K562 (cell line): ENCODE measurements at regions not wholly inside any gene's neighbourhood (a gene's known extent, or its start where the extent isn't known, plus 50 kb on each side); places are given as distances from the start of the nearest gene placed in this dataset.

ENCODE experiments used
- ATAC-seq: fragments of 200-7000 bp; cut with Tn5 transposase; 3 replicates; pipeline ENCODE4 v1.9.1; 2020; ENCODE audit warnings: moderate library complexity
- BruUV-seq: library from RNA; stranded (reverse); fragments of 400-500 nt; replicated peaks from 2 replicates; lab custom pipeline; 2021; lab: Mats Ljungman, UMichigan
- CTCF ChIA-PET: fragments of 300-600 bp; formaldehyde crosslinking; extraction: SDS; loops from one replicate; lab custom pipeline; 2021; ENCODE audit warnings: low intra/inter-chr PET ratio; lab: Yijun Ruan, JAX
- POLR2A ChIA-PET: fragments of 300-600, 350-650 bp; sonication (Branson Sonifier 250); formaldehyde crosslinking; extraction: SDS; loops from one replicate; lab custom pipeline; 2021; ENCODE audit warnings: antibody characterized with exemption, inconsistent platforms; lab: Yijun Ruan, JAX
- DNase-seq, 4 experiments: peaks; one replicate each; pipeline versions ENCODE4 v3.0.0 to v3.0.0-alpha.2; 2011 to 2018; ENCODE audit warnings: low spot score in 3 of 4, mixed read lengths in 3 of 4; ENCODE audit errors: extremely low read depth in 1 of 4
- FAIRE-seq: peaks from 2 replicates; lab custom pipeline; 2011; peaks lifted over from hg19 to GRCh38; lab: Jason Lieb, UNC
- H2AFZ ChIP-seq: 2 replicates; pipeline ENCODE4 v1.6.0; 2011; ENCODE audit warnings: low read depth, low read length, control low read depth, inconsistent platforms
- H3K27ac ChIP-seq: fragments of 200-600 bp; 3 replicates; pipeline ENCODE4 v1.8.0; 2011; ENCODE audit warnings: low read depth, mild to moderate bottlenecking, control low read depth, inconsistent platforms, low read length, moderate library complexity, mixed read lengths; ENCODE audit errors: extremely low read depth
- H3K27me3 ChIP-seq, 2 experiments: fragments of 300-600 bp in 1 of 2; 2 replicates in 1 of 2; 3 replicates in 1 of 2; pipeline versions ENCODE4 v1.6.0 to v1.8.0; 2011; ENCODE audit warnings: inconsistent platforms in 2 of 2, low read length in 2 of 2, mild to moderate bottlenecking in 1 of 2, mixed read lengths in 1 of 2, moderate library complexity in 1 of 2; ENCODE audit not compliant: control insufficient read depth in 2 of 2, insufficient read depth in 2 of 2
- H3K36me3 ChIP-seq: fragments of 300-600 bp; 3 replicates; pipeline ENCODE4 v1.8.0; 2011; ENCODE audit warnings: mild to moderate bottlenecking, low read length, inconsistent platforms; ENCODE audit not compliant: control insufficient read depth, insufficient read depth
- H3K4me1 ChIP-seq, 2 experiments: fragments of 200-600 bp in 1 of 2; replicated peaks in 1 of 2; 2 replicates in 1 of 2; 3 replicates in 1 of 2; pipeline versions ENCODE4 v1.5.1 to v1.8.0; 2011; ENCODE audit warnings: inconsistent platforms in 2 of 2, low read length in 2 of 2, mild to moderate bottlenecking in 1 of 2, mixed read lengths in 1 of 2, moderate library complexity in 1 of 2; ENCODE audit not compliant: control insufficient read depth in 2 of 2, insufficient read depth in 2 of 2
- H3K4me2 ChIP-seq: 2 replicates; pipeline ENCODE4 v1.6.1; 2011; ENCODE audit warnings: low read length, control low read depth, inconsistent platforms, mixed read lengths; ENCODE audit not compliant: insufficient read depth
- H3K4me3 ChIP-seq: fragments of 200-600 bp; sonication (generic), shearing (Covaris generic); 2 replicates; pipeline ENCODE4 v1.5.1; 2016; ENCODE audit warnings: control low read depth, inconsistent platforms
- H3K79me2 ChIP-seq: fragments of 200-600 bp; 3 replicates; pipeline ENCODE4 v1.8.0; 2011; ENCODE audit warnings: low read length, inconsistent platforms; ENCODE audit not compliant: control insufficient read depth, insufficient read depth
- H3K9ac ChIP-seq, 2 experiments: 2 replicates each; pipeline versions ENCODE4 v1.6.0 to v1.6.1; 2011; ENCODE audit warnings: low read depth in 2 of 2, low read length in 2 of 2, control low read depth in 1 of 2, inconsistent platforms in 1 of 2, mild to moderate bottlenecking in 1 of 2, mixed read lengths in 1 of 2; ENCODE audit not compliant: insufficient read depth in 1 of 2
- H3K9me1 ChIP-seq: one replicate; pipeline ENCODE4 v1.6.0; 2011; ENCODE audit warnings: inconsistent platforms, mild to moderate bottlenecking, low read length, moderate library complexity; ENCODE audit not compliant: control insufficient read depth, insufficient read depth
- H3K9me3 ChIP-seq: replicated peaks from 2 replicates; pipeline ENCODE4 v1.5.1; 2011; ENCODE audit warnings: low read depth, low read length, inconsistent platforms; ENCODE audit not compliant: control insufficient read depth, insufficient read depth
- H4K20me1 ChIP-seq: replicated peaks from 2 replicates; pipeline ENCODE4 v1.6.1; 2011; ENCODE audit warnings: low read length, inconsistent platforms, mixed read lengths; ENCODE audit not compliant: control insufficient read depth, insufficient read depth
- ELF4 ChIP-seq: fragments of 450-650 bp; formaldehyde crosslinking; IDR thresholded peaks from 2 replicates; pipeline ENCODE4 v1.4.0; 2022; ENCODE audit warnings: missing genetic modification characterization
- NR1H2 ChIP-seq: sonication (generic); formaldehyde crosslinking; IDR thresholded peaks from 2 replicates; pipeline ENCODE4 v1.4.0; 2020; ENCODE audit warnings: mild to moderate bottlenecking, missing genetic modification reagents
- RFX1 ChIP-seq: fragments of 450-650 bp; IDR thresholded peaks from 2 replicates; pipeline ENCODE4 v1.6.1; 2016; ENCODE audit warnings: mild to moderate bottlenecking, moderate library complexity
- SRSF1 ChIP-seq: fragments of 200-400 bp; formaldehyde crosslinking; IDR thresholded peaks from 2 replicates; pipeline ENCODE4 v1.6.1; 2017; ENCODE audit warnings: mild to moderate bottlenecking, low read depth, low read length, moderate library complexity
- XRCC3 ChIP-seq: fragments of 450-650 bp; IDR thresholded peaks from 2 replicates; pipeline ENCODE4 v1.6.1; 2017; ENCODE audit warnings: mild to moderate bottlenecking, moderate library complexity
- ZNF197 ChIP-seq: fragments of 200-800 bp; sonication (Bioruptor generic); IDR thresholded peaks from 2 replicates; pipeline ENCODE4 v1.6.1; 2016; ENCODE audit warnings: low read depth, missing genetic modification characterization, missing compliant biosample characterization
- ZNF280A ChIP-seq: fragments of 450-650 bp; IDR thresholded peaks from 2 replicates; pipeline ENCODE4 v1.6.1; 2018; ENCODE audit warnings: mild to moderate bottlenecking, low read depth; ENCODE audit not compliant: partially characterized antibody
- ZNF696 ChIP-seq: fragments of 250-450 bp; sonication (Bioruptor Pico); conservative IDR thresholded peaks from 2 replicates; pipeline ENCODE4 v1.4.0; 2020; ENCODE audit warnings: mild to moderate bottlenecking, moderate library complexity
- WGBS: fragments of 100-300 bp; shearing (Covaris generic); methylation state at CpG from one replicate; pipeline ENCODE4 v1.1.6; 2016; ENCODE audit warnings: low coverage, mixed read lengths; ENCODE audit not compliant: insufficient coverage; ENCODE audit errors: missing lambda C conversion rate; 5-methylcytosine and 5-hydroxymethylcytosine counted together
- in situ Hi-C: fragments of 300-500 bp; cut with MboI; formaldehyde crosslinking; loops from 4 replicates; pipeline ENCODE4 v1.15.0; 2018; ENCODE audit warnings: inconsistent platforms, mixed read lengths
- intact Hi-C: fragments of 100-400 bp; cut with micrococcal nuclease; formaldehyde crosslinking; loops from 2 replicates; pipeline ENCODE4 v1.14.2; 2022
- TF ChIP-seq, protein P1 (sequence below): fragments of 250-450 bp; sonication (Bioruptor Pico); IDR thresholded peaks from 2 replicates; pipeline ENCODE4 v1.5.0; 2021
- TF ChIP-seq, protein P2 (sequence below): fragments of 250-450 bp; sonication (Bioruptor Pico); IDR thresholded peaks from 2 replicates; pipeline ENCODE4 v1.9.0; 2021; ENCODE audit warnings: mild to moderate bottlenecking
- TF ChIP-seq, protein P3 (sequence below): sonication (generic); formaldehyde crosslinking; IDR thresholded peaks from 2 replicates; pipeline ENCODE4 v1.8.0; 2023; ENCODE audit warnings: mild to moderate bottlenecking, missing genetic modification reagents

DNA sequence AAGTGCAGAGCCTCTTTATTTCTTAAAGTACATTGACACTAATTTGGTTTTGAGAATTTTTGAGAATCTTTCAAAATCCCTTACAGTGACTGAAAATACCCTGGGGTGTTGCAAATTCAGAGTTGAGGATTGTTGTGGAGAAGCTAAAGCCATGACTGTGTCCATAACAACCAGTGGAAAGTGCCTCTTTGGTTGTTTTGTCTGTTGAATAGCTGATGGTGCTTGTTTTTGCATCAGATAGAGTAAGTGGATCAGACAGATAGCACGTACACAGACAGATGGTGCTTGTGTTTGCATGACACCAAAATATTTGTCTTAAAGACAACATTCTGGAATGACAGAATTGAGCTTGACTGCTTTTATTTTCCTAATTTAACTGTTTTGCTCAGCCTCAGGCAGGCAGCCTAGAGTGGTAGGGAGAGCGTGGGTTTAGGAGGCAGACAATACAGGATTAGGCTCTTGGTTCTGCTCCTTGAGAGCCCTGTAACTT lies 265.0 kb downstream of the IL20RB start:
- Histone ChIP-seq H3K4me2 (no peak overlapping the region), H3K4me3 (no peak overlapping the region), H3K9me1 (no peaks in the 10 kb centered on the region), H4K20me1 (no peaks in the 10 kb centered on the region), H3K9ac (no peak overlapping the region), H3K27ac (no peak overlapping the region), H3K9me3 (no peaks in the 10 kb centered on the region), H3K36me3 (no peaks in the 10 kb centered on the region), H3K79me2 (no peaks in the 10 kb centered on the region), H3K27me3 (no peaks in the 10 kb centered on the region), H3K4me1 (no peaks in the 10 kb centered on the region), H2AFZ (no peak overlapping the region)
- ChIA-PET POLR2A (no interaction called here), CTCF (no interaction called here)
- no peak for TF ChIP-seq NR1H2 (CRISPR knock-in tag)
- no peak for TF ChIP-seq XRCC3
- TF ChIP-seq, protein P1, sequence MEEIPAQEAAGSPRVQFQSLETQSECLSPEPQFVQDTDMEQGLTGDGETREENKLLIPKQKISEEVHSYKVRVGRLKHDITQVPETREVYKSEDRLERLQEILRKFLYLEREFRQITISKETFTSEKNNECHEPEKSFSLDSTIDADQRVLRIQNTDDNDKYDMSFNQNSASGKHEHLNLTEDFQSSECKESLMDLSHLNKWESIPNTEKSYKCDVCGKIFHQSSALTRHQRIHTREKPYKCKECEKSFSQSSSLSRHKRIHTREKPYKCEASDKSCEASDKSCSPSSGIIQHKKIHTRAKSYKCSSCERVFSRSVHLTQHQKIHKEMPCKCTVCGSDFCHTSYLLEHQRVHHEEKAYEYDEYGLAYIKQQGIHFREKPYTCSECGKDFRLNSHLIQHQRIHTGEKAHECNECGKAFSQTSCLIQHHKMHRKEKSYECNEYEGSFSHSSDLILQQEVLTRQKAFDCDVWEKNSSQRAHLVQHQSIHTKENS, result no peak
- no peak for TF ChIP-seq RFX1
- TF ChIP-seq, protein P2, sequence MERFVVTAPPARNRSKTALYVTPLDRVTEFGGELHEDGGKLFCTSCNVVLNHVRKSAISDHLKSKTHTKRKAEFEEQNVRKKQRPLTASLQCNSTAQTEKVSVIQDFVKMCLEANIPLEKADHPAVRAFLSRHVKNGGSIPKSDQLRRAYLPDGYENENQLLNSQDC (CRISPR knock-in tag), result no peak
- TF ChIP-seq ZNF197 (CRISPR knock-in tag), result no peak
- no peak for TF ChIP-seq ZNF696 (CRISPR knock-in tag)
- no peak for TF ChIP-seq SRSF1
- no peak for TF ChIP-seq ZNF280A
- no peak for TF ChIP-seq ELF4 (CRISPR knock-in tag)
- TF ChIP-seq, protein P3, sequence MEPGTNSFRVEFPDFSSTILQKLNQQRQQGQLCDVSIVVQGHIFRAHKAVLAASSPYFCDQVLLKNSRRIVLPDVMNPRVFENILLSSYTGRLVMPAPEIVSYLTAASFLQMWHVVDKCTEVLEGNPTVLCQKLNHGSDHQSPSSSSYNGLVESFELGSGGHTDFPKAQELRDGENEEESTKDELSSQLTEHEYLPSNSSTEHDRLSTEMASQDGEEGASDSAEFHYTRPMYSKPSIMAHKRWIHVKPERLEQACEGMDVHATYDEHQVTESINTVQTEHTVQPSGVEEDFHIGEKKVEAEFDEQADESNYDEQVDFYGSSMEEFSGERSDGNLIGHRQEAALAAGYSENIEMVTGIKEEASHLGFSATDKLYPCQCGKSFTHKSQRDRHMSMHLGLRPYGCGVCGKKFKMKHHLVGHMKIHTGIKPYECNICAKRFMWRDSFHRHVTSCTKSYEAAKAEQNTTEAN (CRISPR knock-in tag), result no peak
- BruUV-seq, result no TSS peak
- ATAC-seq, result no peak
- 4% methylated on average over 2 of the region's 2 CpGs for WGBS
- intact Hi-C loops (no loop called here), in situ Hi-C loops (no loop called here)
- FAIRE-seq, result no peak
- DNase-seq, result no peak
